ENCODE measurements at regions not wholly inside any gene's neighbourhood (a gene's known extent, or its start where the extent isn't known, plus 50 kb on each side); places are given as distances from the start of the nearest gene placed in this dataset.

- DNase-seq = no peak
These were observed 557.8 kb downstream of the HACE1 start for GRCh38 chr6:104301951-104302350.

GRCh38 chr6:104286641-104287040 is 573.1 kb downstream of the HACE1 start:
- no peak for DNase-seq

DNA sequence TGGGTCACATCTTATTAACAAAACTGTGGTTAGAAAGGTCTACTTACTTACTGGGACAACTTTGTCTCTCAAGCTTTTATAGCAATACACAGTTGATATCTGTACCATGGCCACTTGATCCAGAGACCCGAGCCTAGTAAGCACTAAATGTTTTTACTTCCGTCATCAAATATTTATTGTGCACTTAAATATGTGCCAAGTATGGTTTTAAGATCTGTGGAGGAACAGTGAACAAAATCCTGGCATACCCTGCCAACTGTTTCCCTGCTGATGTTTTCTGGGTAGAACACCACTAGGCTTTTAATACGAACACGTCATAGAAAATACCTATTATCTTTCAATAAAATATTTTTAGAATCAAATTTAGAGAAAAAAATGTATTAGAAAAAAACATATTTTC is 574.8 kb downstream of the HACE1 start:
- no peak for DNase-seq

- no peak for DNase-seq
These were observed 577.1 kb downstream of the HACE1 start for GRCh38 chr6:104282581-104282980.

DNA sequence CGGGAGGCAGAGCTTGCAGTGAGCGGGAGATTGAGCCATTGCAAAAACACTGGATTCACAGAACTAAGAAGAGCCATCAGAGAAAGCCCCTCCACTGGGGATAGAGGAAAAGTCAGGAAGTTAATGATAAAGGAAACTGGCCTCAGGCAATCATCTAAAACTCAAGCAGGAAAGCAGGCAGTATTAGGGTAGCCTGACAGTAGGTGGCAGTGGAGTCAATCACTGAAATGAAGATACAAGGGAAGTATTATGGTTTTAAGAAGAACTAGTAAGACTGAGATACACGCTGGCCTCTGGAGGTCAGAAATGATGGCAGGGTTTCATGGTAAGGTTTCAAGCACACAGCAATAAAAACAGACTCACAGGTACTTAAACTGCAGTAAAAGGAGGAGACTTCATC is 578.3 kb downstream of the HACE1 start:
- no peak for DNase-seq

DNA sequence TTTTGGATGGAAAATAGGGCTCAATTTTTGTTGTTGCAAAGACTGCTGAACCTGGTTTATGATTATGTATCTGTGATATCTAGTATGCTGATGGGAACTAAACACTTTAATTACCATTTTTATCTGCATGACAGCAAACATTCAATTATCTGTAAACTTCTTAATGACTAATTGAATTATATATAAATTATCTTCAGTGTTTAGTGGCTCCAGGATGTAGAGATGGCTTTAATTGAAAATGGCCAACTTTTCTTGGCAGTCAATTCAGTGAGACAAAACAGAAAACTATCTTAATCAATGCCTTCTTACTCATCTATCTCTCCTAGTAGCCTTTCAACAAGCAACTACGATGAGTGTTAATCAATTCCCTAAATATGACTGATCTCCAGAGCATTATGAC is 591.3 kb downstream of the HACE1 start:
- DNase-seq = no peak

GRCh38 chr6:104266922-104267321 is 592.8 kb downstream of the HACE1 start:
- DNase-seq = no peak

GRCh38 chr6:104256646-104257045 is 603.1 kb downstream of the HACE1 start:
- no peak for DNase-seq

- DNase-seq = no peak
These were observed 606.5 kb downstream of the HACE1 start for GRCh38 chr6:104253236-104253635.

DNA sequence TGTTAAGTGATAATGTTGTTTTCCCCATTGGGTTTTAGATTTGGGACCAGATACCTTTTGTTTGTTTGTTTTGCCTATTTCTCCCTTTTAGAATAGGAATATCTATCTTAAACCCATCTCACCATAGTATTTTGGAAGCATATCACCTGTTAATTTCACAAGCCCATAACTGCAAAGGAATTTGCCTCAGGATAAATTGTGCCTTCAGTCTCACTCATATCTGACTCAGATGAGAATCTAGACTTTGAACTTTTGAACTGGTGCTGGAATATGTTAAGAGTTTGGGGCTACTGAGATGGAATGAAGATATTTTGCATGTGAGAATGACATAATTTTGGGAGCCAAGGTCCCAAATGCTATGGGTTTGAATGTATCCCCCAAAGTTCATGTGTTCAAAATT is 607.4 kb downstream of the HACE1 start:
- DNase-seq = no peak

GRCh38 chr6:104251651-104252050 is 608.1 kb downstream of the HACE1 start:
- no peak for DNase-seq

GRCh38 chr6:104240865-104241264 is 618.9 kb downstream of the HACE1 start:
- no peak for DNase-seq

- DNase-seq = no peak
These were observed 619.7 kb downstream of the HACE1 start for GRCh38 chr6:104239971-104240370.

- no peak for DNase-seq
These were observed 630.7 kb downstream of the HACE1 start for GRCh38 chr6:104229057-104229456.

- no peak for DNase-seq
These were observed 632.2 kb downstream of the HACE1 start for GRCh38 chr6:104227508-104227907.

- DNase-seq = no peak
These were observed 632.8 kb downstream of the HACE1 start for GRCh38 chr6:104226790-104227446.

DNA sequence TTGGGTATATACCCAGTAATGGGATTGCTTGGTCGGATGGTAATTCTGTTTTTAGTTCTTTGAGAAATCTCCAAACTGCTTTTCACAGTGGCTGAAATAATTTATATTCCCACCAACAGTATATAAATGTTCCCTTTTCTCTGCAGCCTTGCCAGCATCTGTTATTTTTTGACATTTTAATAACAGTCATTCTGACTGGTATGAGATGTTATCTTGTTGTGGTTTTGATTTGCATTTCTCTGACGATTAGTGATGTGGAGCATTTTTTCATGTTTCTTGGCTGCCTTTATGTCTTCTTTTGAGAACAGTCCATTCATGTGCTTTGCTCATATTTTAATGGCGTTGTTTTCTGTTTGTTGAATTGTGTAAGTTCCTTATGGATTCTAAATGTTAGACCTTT is 641.6 kb downstream of the HACE1 start:
- DNase-seq = no peak

- DNase-seq = no peak
These were observed 644.8 kb downstream of the HACE1 start for GRCh38 chr6:104214901-104215300.

- DNase-seq = no peak
These were observed 646.6 kb downstream of the HACE1 start for GRCh38 chr6:104212977-104213668.

- DNase-seq = no peak
These were observed 652.1 kb downstream of the HACE1 start for GRCh38 chr6:104207635-104208034.

DNA sequence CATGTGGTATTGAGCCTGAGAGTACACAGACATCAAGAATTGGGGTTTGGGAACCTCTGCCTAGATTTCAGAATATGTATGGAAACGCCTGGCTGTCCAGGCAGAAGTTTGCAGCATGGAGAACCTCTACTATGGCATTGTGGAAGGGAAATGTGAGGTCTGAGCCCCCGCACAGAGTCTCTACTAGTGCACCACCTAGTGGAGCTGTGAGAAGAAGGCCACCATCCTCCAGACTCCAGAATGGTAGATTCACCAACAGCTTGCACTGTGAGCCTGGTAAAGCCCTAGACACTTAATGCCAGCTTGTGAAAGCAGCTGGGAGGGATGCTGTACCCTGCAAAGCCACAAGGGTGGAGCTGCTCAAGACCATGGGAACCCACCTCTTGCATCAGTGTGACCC is 658.2 kb downstream of the HACE1 start:
- no peak for DNase-seq

- DNase-seq = no peak
These were observed 672.1 kb downstream of the HACE1 start for GRCh38 chr6:104187616-104188015.

DNA sequence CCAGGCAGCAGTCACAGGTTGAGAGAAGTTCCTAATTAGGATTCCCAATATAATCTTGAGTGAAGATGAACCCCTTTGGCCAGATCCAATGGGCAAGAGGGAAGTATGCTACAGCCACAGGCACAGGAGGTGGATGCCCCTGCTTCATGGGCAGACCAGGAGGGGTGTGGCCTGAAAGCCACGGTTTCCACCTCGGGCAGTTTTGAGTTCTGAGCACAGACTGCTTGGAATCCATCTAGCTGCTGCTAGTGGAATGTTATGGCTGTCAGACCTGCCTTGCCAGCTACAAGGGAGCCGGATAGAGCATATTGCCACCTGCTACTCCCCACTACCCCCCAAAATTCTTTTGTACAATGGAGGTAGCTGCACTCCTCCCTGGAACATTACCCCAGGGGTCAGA is 672.9 kb downstream of the HACE1 start:
- no peak for DNase-seq

GRCh38 chr6:104183816-104184435 is 675.8 kb downstream of the HACE1 start:
- DNase-seq = no peak

All from stimulated activated CD4-positive, alpha-beta T cell treated with anti-CD3 and anti-CD28 coated beads, Interleukin-15, amount 100 ng/mL, for 24 hours (primary cell).